ENCODE measurements at regions not wholly inside any gene's neighbourhood (a gene's known extent, or its start where the extent isn't known, plus 50 kb on each side); places are given as distances from the start of the nearest gene placed in this dataset.
A peak's percentile ranks its signal among the peaks of the same experiment; 100 is the strongest.

GRCh38 chr10:78963074-78964034 is 105.4 kb upstream of the ZMIZ1 start:
- no peak for DNase-seq

- DNase-seq = no peak
Measured at GRCh38 chr10:78964274-78964951, 104.4 kb upstream of the ZMIZ1 start.

GRCh38 chr10:78964952-78965633 is 103.7 kb upstream of the ZMIZ1 start:
- peak; percentile 59 for DNase-seq

GRCh38 chr10:78966182-78966787 is 102.5 kb upstream of the ZMIZ1 start:
- DNase-seq = no peak

GRCh38 chr10:78966844-78967488 is 101.8 kb upstream of the ZMIZ1 start:
- no peak for DNase-seq

GRCh38 chr10:78968300-78968942 is 100.3 kb upstream of the ZMIZ1 start:
- no peak for DNase-seq

- DNase-seq = no peak
Measured at GRCh38 chr10:78968943-78969342, 99.8 kb upstream of the ZMIZ1 start.

- DNase-seq = no peak
Measured at GRCh38 chr10:78969719-78970118, 99.0 kb upstream of the ZMIZ1 start.

- no peak for DNase-seq
Measured at GRCh38 chr10:78970261-78970660, 98.5 kb upstream of the ZMIZ1 start.

- no peak for DNase-seq
Measured at GRCh38 chr10:78971094-78971682, 97.6 kb upstream of the ZMIZ1 start.

GRCh38 chr10:78972160-78972946 is 96.4 kb upstream of the ZMIZ1 start:
- peak; percentile 84 for DNase-seq

- peak; percentile 90 for DNase-seq
Measured at GRCh38 chr10:78972947-78973900, 95.5 kb upstream of the ZMIZ1 start.

- DNase-seq = peak; percentile 83
Measured at GRCh38 chr10:78973901-78974616, 94.7 kb upstream of the ZMIZ1 start.

- DNase-seq = no peak
Measured at GRCh38 chr10:78974617-78975317, 94.0 kb upstream of the ZMIZ1 start.

- DNase-seq = no peak
Measured at GRCh38 chr10:78975926-78976325, 92.8 kb upstream of the ZMIZ1 start.

- no peak for DNase-seq
Measured at GRCh38 chr10:78976825-78977755, 91.7 kb upstream of the ZMIZ1 start.

- no peak for DNase-seq
Measured at GRCh38 chr10:78979938-78980337, 88.8 kb upstream of the ZMIZ1 start.
